ENCODE measurements at regions not wholly inside any gene's neighbourhood (a gene's known extent, or its start where the extent isn't known, plus 50 kb on each side); places are given as distances from the start of the nearest gene placed in this dataset.

DNA sequence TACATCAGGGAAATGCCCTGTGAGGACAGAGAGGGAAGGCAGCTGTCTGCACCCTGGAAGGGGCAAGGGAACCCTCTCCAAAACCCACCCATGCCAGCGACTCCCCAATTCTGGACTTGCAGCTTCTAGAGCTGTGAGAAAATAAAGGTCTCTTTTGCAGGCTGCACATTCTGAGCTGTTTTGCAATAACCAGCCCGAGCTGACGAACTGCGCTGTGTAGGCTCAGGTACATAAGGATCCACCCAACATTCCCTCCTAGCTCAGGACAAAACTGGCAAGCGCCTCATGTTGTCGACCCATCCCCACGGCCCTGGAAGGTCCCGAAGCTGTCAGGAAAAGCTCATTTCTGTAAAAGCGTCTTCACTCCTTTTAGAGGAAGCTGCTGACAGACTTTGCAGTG is 271.8 kb downstream of the CRLF2 start:
- Mint-ChIP-seq H3K27me3 (peaks cover 25% of the 10 kb centered on the region), H3K4me1 (ENCODE audit: low read depth) (no peaks in the 10 kb centered on the region), H3K36me3 (ENCODE audit: low read depth) (no peaks in the 10 kb centered on the region), H3K27ac (no peak overlapping the region), H3K9me3 (no peaks in the 10 kb centered on the region), H3K4me3 (no peak overlapping the region)
- H3K27ac ChIP-seq (ENCODE audit: low read depth in 1 of 2, low read length in 2 of 2), result no peak overlapping the region
- no peak overlapping the region for H3K4me3 ChIP-seq (ENCODE audit: low read length)
- DNase-seq (no peak), ATAC-seq (ENCODE audit: poor library complexity) (no peak)
- H3K27me3 ChIP-seq (ENCODE audit: control insufficient read depth in 1 of 2, insufficient read depth in 2 of 2, low read length in 2 of 2), result peaks cover 8 to 22% of the 10 kb centered on the region in 2 experiments
- intact Hi-C loops (cut with DNase I, micrococcal nuclease), result no loop called here
- CTCF ChIA-PET, result no interaction called here
- POLR2A ChIA-PET, result no interaction called here
- TF ChIP-seq, protein P1, sequence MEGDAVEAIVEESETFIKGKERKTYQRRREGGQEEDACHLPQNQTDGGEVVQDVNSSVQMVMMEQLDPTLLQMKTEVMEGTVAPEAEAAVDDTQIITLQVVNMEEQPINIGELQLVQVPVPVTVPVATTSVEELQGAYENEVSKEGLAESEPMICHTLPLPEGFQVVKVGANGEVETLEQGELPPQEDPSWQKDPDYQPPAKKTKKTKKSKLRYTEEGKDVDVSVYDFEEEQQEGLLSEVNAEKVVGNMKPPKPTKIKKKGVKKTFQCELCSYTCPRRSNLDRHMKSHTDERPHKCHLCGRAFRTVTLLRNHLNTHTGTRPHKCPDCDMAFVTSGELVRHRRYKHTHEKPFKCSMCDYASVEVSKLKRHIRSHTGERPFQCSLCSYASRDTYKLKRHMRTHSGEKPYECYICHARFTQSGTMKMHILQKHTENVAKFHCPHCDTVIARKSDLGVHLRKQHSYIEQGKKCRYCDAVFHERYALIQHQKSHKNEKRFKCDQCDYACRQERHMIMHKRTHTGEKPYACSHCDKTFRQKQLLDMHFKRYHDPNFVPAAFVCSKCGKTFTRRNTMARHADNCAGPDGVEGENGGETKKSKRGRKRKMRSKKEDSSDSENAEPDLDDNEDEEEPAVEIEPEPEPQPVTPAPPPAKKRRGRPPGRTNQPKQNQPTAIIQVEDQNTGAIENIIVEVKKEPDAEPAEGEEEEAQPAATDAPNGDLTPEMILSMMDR (IDR thresholded peaks at IDR 0.05), result no peak
- H3K4me1 ChIP-seq (ENCODE audit: insufficient read depth, low read length), result no peaks in the 10 kb centered on the region
- H3K36me3 ChIP-seq (ENCODE audit: insufficient read depth, low read length), result no peaks in the 10 kb centered on the region
- peaks cover 0 to 27% of the 10 kb centered on the region in 2 experiments for H3K9me3 ChIP-seq (ENCODE audit: control insufficient read depth in 1 of 2, insufficient read depth in 1 of 2, low read length in 2 of 2)

GRCh38 chrX:936979-937769 is 275.3 kb downstream of the CRLF2 start:
- no peaks in the 10 kb centered on the region for H3K9me3 Mint-ChIP-seq
- ChIA-PET POLR2A (no interaction called here), CTCF (no interaction called here)
- Histone ChIP-seq H3K27ac (ENCODE audit: low read depth in 1 of 2, low read length in 2 of 2) (no peak overlapping the region), H3K4me1 (ENCODE audit: insufficient read depth, low read length) (no peaks in the 10 kb centered on the region), H3K27me3 (ENCODE audit: control insufficient read depth in 1 of 2, insufficient read depth in 2 of 2, low read length in 2 of 2) (peaks cover 8 to 22% of the 10 kb centered on the region in 2 experiments), H3K4me3 (ENCODE audit: low read length) (no peak overlapping the region), H3K36me3 (ENCODE audit: insufficient read depth, low read length) (no peaks in the 10 kb centered on the region), H3K9me3 (ENCODE audit: control insufficient read depth in 1 of 2, insufficient read depth in 1 of 2, low read length in 2 of 2) (peaks cover 0 to 29% of the 10 kb centered on the region in 2 experiments)
- H3K27me3 Mint-ChIP-seq, result peaks cover 25% of the 10 kb centered on the region
- ATAC-seq (ENCODE audit: poor library complexity) (no peak), DNase-seq (no peak)
- no peak overlapping the region for H3K27ac Mint-ChIP-seq
- intact Hi-C loops (cut with DNase I, micrococcal nuclease), result no loop called here
- H3K4me1 Mint-ChIP-seq (ENCODE audit: low read depth), result no peaks in the 10 kb centered on the region
- no peaks in the 10 kb centered on the region for H3K36me3 Mint-ChIP-seq (ENCODE audit: low read depth)
- TF ChIP-seq, protein P1 (IDR thresholded peaks at IDR 0.05), result no peak
- H3K4me3 Mint-ChIP-seq, result no peak overlapping the region

DNA sequence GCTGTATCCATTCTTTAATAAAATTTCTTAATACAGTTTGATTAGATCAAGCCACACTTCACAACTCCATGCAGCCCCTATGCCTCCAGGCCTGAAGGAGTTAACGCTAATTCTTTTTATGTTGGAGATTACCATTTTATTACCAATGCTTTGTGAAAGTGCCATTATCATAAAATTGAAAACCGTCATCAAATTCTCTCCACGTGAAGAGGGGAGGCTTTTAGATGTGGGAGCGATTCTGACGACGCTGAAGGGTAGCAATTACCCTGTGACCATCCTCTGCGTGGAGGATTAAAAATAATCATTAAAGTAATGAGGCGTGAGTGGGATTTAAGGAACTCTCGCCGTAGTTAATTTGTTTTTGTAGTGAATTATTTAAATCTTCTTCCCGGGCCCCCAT is 278.8 kb downstream of the CRLF2 start:
- TF ChIP-seq, protein P1 (IDR thresholded peaks at IDR 0.05), result no peak
- H3K9me3 Mint-ChIP-seq, result no peaks in the 10 kb centered on the region
- Histone ChIP-seq H3K4me1 (ENCODE audit: insufficient read depth, low read length) (no peaks in the 10 kb centered on the region), H3K27ac (ENCODE audit: low read depth in 1 of 2, low read length in 2 of 2) (no peak overlapping the region), H3K4me3 (ENCODE audit: low read length) (no peak overlapping the region), H3K27me3 (ENCODE audit: control insufficient read depth in 1 of 2, insufficient read depth in 2 of 2, low read length in 2 of 2) (no peaks in the 10 kb centered on the region), H3K36me3 (ENCODE audit: insufficient read depth, low read length) (no peaks in the 10 kb centered on the region), H3K9me3 (ENCODE audit: control insufficient read depth in 1 of 2, insufficient read depth in 1 of 2, low read length in 2 of 2) (peaks cover 0 to 25% of the 10 kb centered on the region in 2 experiments)
- H3K4me3 Mint-ChIP-seq, result no peak overlapping the region
- ChIA-PET POLR2A (no interaction called here), CTCF (no interaction called here)
- no peak overlapping the region for H3K27ac Mint-ChIP-seq
- intact Hi-C loops (cut with DNase I, micrococcal nuclease), result no loop called here
- no peaks in the 10 kb centered on the region for H3K36me3 Mint-ChIP-seq (ENCODE audit: low read depth)
- H3K4me1 Mint-ChIP-seq (ENCODE audit: low read depth), result no peaks in the 10 kb centered on the region
- no peak for ATAC-seq (ENCODE audit: poor library complexity)
- no peaks in the 10 kb centered on the region for H3K27me3 Mint-ChIP-seq
- DNase-seq, result no peak

Data from CD4-positive, alpha-beta T cell (primary cell).